IMR-90 (cell line): ENCODE measurements at regions not wholly inside any gene's neighbourhood (a gene's known extent, or its start where the extent isn't known, plus 50 kb on each side); places are given as distances from the start of the nearest gene placed in this dataset.

ENCODE experiments used
- CEBPB ChIP-seq: IDR thresholded peaks from 2 replicates; pipeline ENCODE4 v1.6.1; 2012; ENCODE audit warnings: low read depth, low read length, improper control_type of control experiment
- MXI1 ChIP-seq: IDR thresholded peaks from 2 replicates; pipeline ENCODE4 v1.6.1; 2012; ENCODE audit warnings: low read depth, mild to moderate bottlenecking, low read length, moderate library complexity, borderline replicate concordance
- POLR2A ChIP-seq: IDR thresholded peaks from 2 replicates; pipeline ENCODE4 v1.6.1; 2012; ENCODE audit warnings: mild to moderate bottlenecking, low read depth, low read length
- RAD21 ChIP-seq: IDR thresholded peaks from 2 replicates; pipeline ENCODE4 v1.6.1; 2012; ENCODE audit warnings: low read length, improper control_type of control experiment
- RCOR1 ChIP-seq: IDR thresholded peaks from 2 replicates; pipeline ENCODE4 v1.6.1; 2012; ENCODE audit warnings: mild to moderate bottlenecking, low read length, improper control_type of control experiment; ENCODE audit not compliant: insufficient replicate concordance
- TF ChIP-seq, protein P1 (sequence below): conservative IDR thresholded peaks from 2 replicates; pipeline ENCODE4 v1.5.1; 2012; ENCODE audit warnings: mild to moderate bottlenecking, low read depth, low read length, improper control_type of control experiment
- TF ChIP-seq, protein P2 (sequence below): fragments of 150-350 bp; IDR thresholded peaks from 2 replicates; pipeline ENCODE4 v1.6.1; 2016; ENCODE audit warnings: low read depth, mild to moderate bottlenecking, low read length, moderate library complexity, borderline replicate concordance

DNA sequence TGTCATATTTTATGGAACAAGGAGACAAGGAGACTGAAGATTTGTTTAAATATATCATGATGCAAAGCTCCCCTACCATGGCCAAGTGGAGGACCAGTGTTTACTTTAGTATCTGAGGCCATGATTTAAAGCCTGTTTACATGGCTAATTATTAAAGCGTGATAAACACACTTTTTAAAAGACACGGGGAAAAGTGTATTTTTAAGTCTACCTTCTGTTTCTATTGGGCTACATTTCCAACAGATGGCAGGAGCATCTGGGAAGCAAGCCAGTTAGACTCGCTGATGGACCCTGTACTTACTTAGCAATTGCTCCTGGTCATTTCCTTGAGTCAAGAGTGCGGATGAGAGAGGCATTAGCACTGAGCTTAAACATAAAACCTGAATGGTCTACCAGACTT lies 480.3 kb upstream of the SEMA6A start:
- no peak for TF ChIP-seq RAD21
- TF ChIP-seq POLR2A = no peak
- TF ChIP-seq, protein P1, sequence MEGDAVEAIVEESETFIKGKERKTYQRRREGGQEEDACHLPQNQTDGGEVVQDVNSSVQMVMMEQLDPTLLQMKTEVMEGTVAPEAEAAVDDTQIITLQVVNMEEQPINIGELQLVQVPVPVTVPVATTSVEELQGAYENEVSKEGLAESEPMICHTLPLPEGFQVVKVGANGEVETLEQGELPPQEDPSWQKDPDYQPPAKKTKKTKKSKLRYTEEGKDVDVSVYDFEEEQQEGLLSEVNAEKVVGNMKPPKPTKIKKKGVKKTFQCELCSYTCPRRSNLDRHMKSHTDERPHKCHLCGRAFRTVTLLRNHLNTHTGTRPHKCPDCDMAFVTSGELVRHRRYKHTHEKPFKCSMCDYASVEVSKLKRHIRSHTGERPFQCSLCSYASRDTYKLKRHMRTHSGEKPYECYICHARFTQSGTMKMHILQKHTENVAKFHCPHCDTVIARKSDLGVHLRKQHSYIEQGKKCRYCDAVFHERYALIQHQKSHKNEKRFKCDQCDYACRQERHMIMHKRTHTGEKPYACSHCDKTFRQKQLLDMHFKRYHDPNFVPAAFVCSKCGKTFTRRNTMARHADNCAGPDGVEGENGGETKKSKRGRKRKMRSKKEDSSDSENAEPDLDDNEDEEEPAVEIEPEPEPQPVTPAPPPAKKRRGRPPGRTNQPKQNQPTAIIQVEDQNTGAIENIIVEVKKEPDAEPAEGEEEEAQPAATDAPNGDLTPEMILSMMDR = no peak
- TF ChIP-seq, protein P2, sequence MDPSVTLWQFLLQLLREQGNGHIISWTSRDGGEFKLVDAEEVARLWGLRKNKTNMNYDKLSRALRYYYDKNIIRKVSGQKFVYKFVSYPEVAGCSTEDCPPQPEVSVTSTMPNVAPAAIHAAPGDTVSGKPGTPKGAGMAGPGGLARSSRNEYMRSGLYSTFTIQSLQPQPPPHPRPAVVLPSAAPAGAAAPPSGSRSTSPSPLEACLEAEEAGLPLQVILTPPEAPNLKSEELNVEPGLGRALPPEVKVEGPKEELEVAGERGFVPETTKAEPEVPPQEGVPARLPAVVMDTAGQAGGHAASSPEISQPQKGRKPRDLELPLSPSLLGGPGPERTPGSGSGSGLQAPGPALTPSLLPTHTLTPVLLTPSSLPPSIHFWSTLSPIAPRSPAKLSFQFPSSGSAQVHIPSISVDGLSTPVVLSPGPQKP = no peak
- no peak for TF ChIP-seq MXI1
- TF ChIP-seq CEBPB = no peak
- TF ChIP-seq RCOR1 = no peak
